Spleen (tissue), 11 donors: ENCODE measurements at regions not wholly inside any gene's neighbourhood (a gene's known extent, or its start where the extent isn't known, plus 50 kb on each side); places are given as distances from the start of the nearest gene placed in this dataset.

Source experiments
- DNase-seq: peaks from one replicate; pipeline ENCODE4 v3.0.0-alpha.2; 2020
- H3K27ac ChIP-seq, 8 donors: fragments of 200-600 bp; sonication (generic) in 7 of 8; 1 replicate in 4 of 8; 2 replicates in 4 of 8; pipeline versions ENCODE4 v1.5.0 to v1.8.0; 2016 to 2021; ENCODE audit warnings: inconsistent platforms in 4 of 8, mild to moderate bottlenecking in 4 of 8, moderate library complexity in 1 of 8
- H3K27me3 ChIP-seq, 7 donors: fragments of 200-600 bp; sonication (generic) in 6 of 7; replicated peaks in 1 of 7; 1 replicate in 4 of 7; 2 replicates in 3 of 7; pipeline versions ENCODE4 v1.5.0 to v1.8.0; 2016 to 2021; ENCODE audit warnings: inconsistent platforms in 3 of 7, mild to moderate bottlenecking in 1 of 7
- H3K36me3 ChIP-seq, 6 donors: fragments of 200-600 bp; sonication (generic) in 5 of 6; 1 replicate in 4 of 6; 2 replicates in 2 of 6; pipeline versions ENCODE4 v1.5.0 to v1.8.0; 2016 to 2021; ENCODE audit warnings: inconsistent platforms in 2 of 6
- H3K4me1 ChIP-seq, 6 donors: fragments of 200-600 bp; sonication (generic) in 5 of 6; 1 replicate in 3 of 6; 2 replicates in 3 of 6; pipeline versions ENCODE4 v1.5.0 to v1.8.0; 2016 to 2021; ENCODE audit warnings: inconsistent platforms in 3 of 6
- H3K4me3 ChIP-seq, 8 donors: fragments of 200-600 bp; sonication (generic) in 7 of 8; 1 replicate in 4 of 8; 2 replicates in 4 of 8; pipeline versions ENCODE4 v1.5.0 to v1.8.0; 2016 to 2021; ENCODE audit warnings: inconsistent platforms in 4 of 8, mild to moderate bottlenecking in 4 of 8, moderate library complexity in 2 of 8
- H3K9me3 ChIP-seq, 8 donors: fragments of 200-600 bp; sonication (generic) in 7 of 8; 1 replicate in 4 of 8; 2 replicates in 4 of 8; pipeline versions ENCODE4 v1.5.0 to v1.8.0; 2016 to 2021; ENCODE audit warnings: inconsistent platforms in 4 of 8
- CTCF ChIP-seq, 11 experiments: fragments of 200-600 bp in 7 of 11; fragments of 450-650 bp in 4 of 11; sonication (generic) in 4 of 11; IDR thresholded peaks in 8 of 11; conservative IDR thresholded peaks in 3 of 11; 1 replicate in 7 of 11; 2 replicates in 4 of 11; pipeline versions ENCODE4 v1.4.0 to v1.8.0; 2016 to 2021; ENCODE audit warnings: antibody characterized with exemption in 11 of 11, inconsistent platforms in 4 of 11, mild to moderate bottlenecking in 1 of 11
- POLR2A ChIP-seq, 3 donors: fragments of 450-650 bp; IDR thresholded peaks; one replicate each; pipeline ENCODE4 v1.5.1; 2017; ENCODE audit warnings: antibody characterized with exemption in 3 of 3, mild to moderate bottlenecking in 1 of 3
- POLR2AphosphoS5 ChIP-seq, 3 donors: sonication (generic); formaldehyde crosslinking; IDR thresholded peaks; one replicate each; pipeline ENCODE4 v1.5.1; 2017; ENCODE audit warnings: antibody characterized with exemption in 3 of 3
- WGBS, 5 donors: extraction: QIAGEN DNeasy Blood & Tissue Kit in 3 of 5; methylation state at CpG; one replicate each; pipeline versions ENCODE4 v1.1.5 to v1.1.7; 2013 to 2018; 5-methylcytosine and 5-hydroxymethylcytosine counted together
- intact Hi-C: fragments of 100-400 bp; cut with DNase I; formaldehyde crosslinking; loops from one replicate; pipeline ENCODE4 v1.15.0; 2023; ENCODE audit warnings: low total_unique reads
- donor health status: healthy with polysubstance abuse.
- donor health status: DM: no; HTN: no; CAD: no; lungs with moderate emphysema.
- donor health status: DM: no; HTN: no; CAD: no.
- donor health status: Bipolar disorder and iron deficiency.
- donor health status: healthy.
- donor health status: DM: no; HTN: no; CAD: no.
- donor health status: DM: yes; HTN: yes; CAD: no.

- DNase-seq: no peak
- peaks cover 4 to 19% (median 12%) of the 10 kb centered on the region in 6 donors for H3K4me1 ChIP-seq
- no peak overlapping the region for H3K4me3 ChIP-seq
- intact Hi-C loops: no loop called here
- H3K27ac ChIP-seq: no peak overlapping the region
- no peaks in the 10 kb centered on the region for H3K36me3 ChIP-seq
- no peaks in the 10 kb centered on the region for H3K9me3 ChIP-seq
- H3K27me3 ChIP-seq: peaks cover 0 to 14% (median 0%) of the 10 kb centered on the region in 7 donors
- TF ChIP-seq CTCF (IDR thresholded peaks at IDR 0.05 in 8 of 11, conservative IDR thresholded peaks at IDR 0.05 in 3 of 11): no peak
- TF ChIP-seq POLR2AphosphoS5 (IDR thresholded peaks at IDR 0.05): no peak
- no peak for TF ChIP-seq POLR2A (IDR thresholded peaks at IDR 0.05)
Measured at GRCh38 chr1:228828151-228828550, 92.9 kb downstream of the RHOU start.

- no peak overlapping the region for H3K4me3 ChIP-seq
- no peak for DNase-seq
- H3K4me1 ChIP-seq: peaks cover 4 to 19% (median 12%) of the 10 kb centered on the region in 6 donors
- H3K27ac ChIP-seq: no peak overlapping the region
- H3K36me3 ChIP-seq: no peaks in the 10 kb centered on the region
- WGBS, 5 donors: 86 to 95% (median 93%) methylated on average over 13 to 14 of the region's 14 CpGs
- TF ChIP-seq CTCF (IDR thresholded peaks at IDR 0.05 in 8 of 11, conservative IDR thresholded peaks at IDR 0.05 in 3 of 11): no peak
- TF ChIP-seq POLR2AphosphoS5 (IDR thresholded peaks at IDR 0.05): no peak
- TF ChIP-seq POLR2A (IDR thresholded peaks at IDR 0.05): no peak
- H3K27me3 ChIP-seq: peaks cover 0 to 19% (median 0%) of the 10 kb centered on the region in 7 donors
- H3K9me3 ChIP-seq: no peaks in the 10 kb centered on the region
- intact Hi-C loops: no loop called here
Measured at GRCh38 chr1:228830185-228830953, 95.1 kb downstream of the RHOU start.

GRCh38 chr1:228830954-228831481 lies 95.7 kb downstream of the RHOU start:
- Histone ChIP-seq H3K4me1 (peaks cover 4 to 16% (median 10%) of the 10 kb centered on the region in 6 donors), H3K27ac (no peak overlapping the region), H3K4me3 (no peak overlapping the region), H3K27me3 (peaks cover 0 to 19% (median 0%) of the 10 kb centered on the region in 7 donors), H3K36me3 (no peaks in the 10 kb centered on the region), H3K9me3 (no peaks in the 10 kb centered on the region)
- TF ChIP-seq POLR2AphosphoS5 (IDR thresholded peaks at IDR 0.05) (no peak), CTCF (IDR thresholded peaks at IDR 0.05 in 8 of 11, conservative IDR thresholded peaks at IDR 0.05 in 3 of 11) (no peak), POLR2A (IDR thresholded peaks at IDR 0.05) (no peak)
- intact Hi-C loops: no loop called here
- WGBS, 5 donors: 63 to 77% (median 65%) methylated on average over 7 of the region's 7 CpGs
- no peak for DNase-seq

GRCh38 chr1:228833911-228834688 lies 98.8 kb downstream of the RHOU start:
- Histone ChIP-seq H3K4me1 (peaks cover 0 to 21% (median 14%) of the 10 kb centered on the region in 6 donors), H3K27ac (no peak overlapping the region), H3K4me3 (no peak overlapping the region), H3K27me3 (peaks cover 0 to 6% (median 0%) of the 10 kb centered on the region in 7 donors), H3K36me3 (no peaks in the 10 kb centered on the region), H3K9me3 (no peaks in the 10 kb centered on the region)
- 71 to 80% (median 76%) methylated on average over 7 to 13 of the region's 13 CpGs for WGBS, 5 donors
- intact Hi-C loops: no loop called here
- no peak for DNase-seq
- no peak for TF ChIP-seq POLR2A (IDR thresholded peaks at IDR 0.05)
- TF ChIP-seq CTCF (IDR thresholded peaks at IDR 0.05 in 8 of 11, conservative IDR thresholded peaks at IDR 0.05 in 3 of 11): no peak
- TF ChIP-seq POLR2AphosphoS5 (IDR thresholded peaks at IDR 0.05): no peak
